OCI-LY3 (cell line): ENCODE measurements at regions not wholly inside any gene's neighbourhood (a gene's known extent, or its start where the extent isn't known, plus 50 kb on each side); places are given as distances from the start of the nearest gene placed in this dataset.

ENCODE experiments used
- CTCF ChIP-seq: fragments of 200-600, 300-600 bp; sonication (generic); IDR thresholded peaks from 2 replicates; pipeline ENCODE4 v1.5.1; 2014; ENCODE audit warnings: antibody characterized with exemption, low read length, low read depth
- EZH2phosphoT487 ChIP-seq: fragments of 200-600 bp; shearing (Covaris generic); IDR thresholded peaks from 2 replicates; pipeline ENCODE4 v1.6.1; 2018; ENCODE audit warnings: antibody characterized with exemption, mixed run types, low read depth

GRCh38 chr20:7272512-7272911 lies 505.0 kb downstream of the BMP2 start:
- TF ChIP-seq CTCF (no peak), EZH2phosphoT487 (no peak)
